Cardiac fibroblast (primary cell): ENCODE measurements at regions not wholly inside any gene's neighbourhood (a gene's known extent, or its start where the extent isn't known, plus 50 kb on each side); places are given as distances from the start of the nearest gene placed in this dataset.

Experiments
- DNase-seq, 2 donors: peaks; one replicate each; pipeline versions ENCODE4 v3.0.0 to v3.0.0-alpha.2; 2010; ENCODE audit warnings: low read depth in 2 of 2
- H3K4me3 ChIP-seq, 2 donors: replicated peaks in 1 of 2; 1 replicate in 1 of 2; 2 replicates in 1 of 2; pipeline ENCODE4 v1.5.1; 2011; ENCODE audit warnings: low read depth in 2 of 2, low read length in 2 of 2, mild to moderate bottlenecking in 2 of 2, moderate library complexity in 1 of 2
- CTCF ChIP-seq: IDR thresholded peaks from one replicate; pipeline ENCODE4 v1.5.1; 2011; ENCODE audit warnings: low read depth, mild to moderate bottlenecking, low read length, inconsistent platforms

GRCh38 chr7:12741951-12742575 is 54.6 kb downstream of the ARL4A start:
- no peak for DNase-seq
- H3K4me3 ChIP-seq = no peak overlapping the region
- no peak for TF ChIP-seq CTCF

GRCh38 chr7:12746211-12746610 is 58.8 kb downstream of the ARL4A start:
- DNase-seq = no peak
- no peak overlapping the region for H3K4me3 ChIP-seq
- TF ChIP-seq CTCF = no peak

- DNase-seq = peak in 1 of 2 donors; percentile 77
- TF ChIP-seq CTCF = no peak
- no peak overlapping the region for H3K4me3 ChIP-seq
Observed at GRCh38 chr7:12747687-12748306, 60.4 kb downstream of the ARL4A start.

GRCh38 chr7:12749069-12749468 is 61.6 kb downstream of the ARL4A start:
- TF ChIP-seq CTCF = no peak
- no peak for DNase-seq
- no peak overlapping the region for H3K4me3 ChIP-seq

- DNase-seq = no peak
- no peak for TF ChIP-seq CTCF
- H3K4me3 ChIP-seq = no peak overlapping the region
Observed at GRCh38 chr7:12749746-12750145, 62.3 kb downstream of the ARL4A start.

GRCh38 chr7:12751764-12752163 is 64.3 kb downstream of the ARL4A start:
- TF ChIP-seq CTCF = no peak
- no peak for DNase-seq
- no peak overlapping the region for H3K4me3 ChIP-seq
